H1 (cell line): ENCODE measurements at regions not wholly inside any gene's neighbourhood (a gene's known extent, or its start where the extent isn't known, plus 50 kb on each side); places are given as distances from the start of the nearest gene placed in this dataset.

Experiments used
- CTCF ChIA-PET: fragments of 300-600 bp; sonication (Branson Sonifier 250); formaldehyde crosslinking; loops from one replicate; lab custom pipeline; 2021; ENCODE audit not compliant: partially characterized antibody; lab: Charles Lee
- POLR2A ChIA-PET: fragments of 300-600 bp; sonication (Branson Sonifier 250); formaldehyde crosslinking; loops from one replicate; lab custom pipeline; 2021; ENCODE audit warnings: inconsistent platforms; ENCODE audit not compliant: partially characterized antibody; lab: Charles Lee
- DNase-seq, 2 experiments: peaks; one replicate each; pipeline versions ENCODE4 v3.0.0 to v3.0.0-alpha.2; 2010 to 2022; ENCODE audit warnings: low spot score in 2 of 2, low read depth in 1 of 2, mixed read lengths in 1 of 2
- FAIRE-seq: peaks from 2 replicates; lab custom pipeline; 2011; peaks lifted over from hg19 to GRCh38; lab: Jason Lieb, UNC
- H2AFZ ChIP-seq: 2 replicates; pipeline ENCODE4 v1.8.1; 2012; ENCODE audit warnings: low read length, inconsistent platforms
- H2AK5ac ChIP-seq: 2 replicates; pipeline ENCODE4 v1.6.1; 2013; ENCODE audit warnings: low read depth, low read length
- H2BK120ac ChIP-seq: replicated peaks from 2 replicates; pipeline ENCODE3; 2013; ENCODE audit warnings: low read depth, low read length, inconsistent platforms
- H2BK12ac ChIP-seq: 2 replicates; pipeline ENCODE4 v1.6.1; 2013; ENCODE audit warnings: low read depth, low read length
- H2BK15ac ChIP-seq: 2 replicates; pipeline ENCODE4 v1.6.1; 2013; ENCODE audit warnings: low read length
- H2BK20ac ChIP-seq: 2 replicates; pipeline ENCODE4 v1.6.1; 2013; ENCODE audit warnings: low read length
- H2BK5ac ChIP-seq: 2 replicates; pipeline ENCODE4 v1.6.1; 2013; ENCODE audit warnings: low read depth, low read length
- H3K14ac ChIP-seq: 2 replicates; pipeline ENCODE4 v1.6.1; 2013; ENCODE audit warnings: inconsistent platforms; ENCODE audit not compliant: insufficient read length
- H3K18ac ChIP-seq: 2 replicates; pipeline ENCODE4 v1.6.1; 2013; ENCODE audit warnings: low read length; ENCODE audit errors: extremely low read depth
- H3K23ac ChIP-seq: 2 replicates; pipeline ENCODE4 v1.6.1; 2013; ENCODE audit warnings: inconsistent platforms; ENCODE audit not compliant: insufficient read length
- H3K23me2 ChIP-seq: 2 replicates; pipeline ENCODE4 v1.6.1; 2013; ENCODE audit warnings: low read depth, low read length
- H3K27ac ChIP-seq: 2 replicates; pipeline ENCODE4 v1.6.1; 2011; ENCODE audit warnings: low read depth, low read length, inconsistent platforms
- H3K27me3 ChIP-seq, 4 experiments: replicated peaks in 1 of 4; 1 replicate in 1 of 4; 2 replicates in 3 of 4; pipeline versions ENCODE4 v1.6.1 to v1.8.1; 2011 to 2013; ENCODE audit warnings: low read length in 3 of 4, mild to moderate bottlenecking in 3 of 4, inconsistent platforms in 2 of 4, mixed read lengths in 2 of 4, moderate library complexity in 1 of 4; ENCODE audit not compliant: control insufficient read depth in 3 of 4, insufficient read depth in 3 of 4; ENCODE audit errors: extremely low read depth in 1 of 4
- H3K36me3 ChIP-seq, 4 experiments: 2 replicates each; pipeline versions ENCODE4 v1.6.1 to v1.8.1; 2011 to 2013; ENCODE audit warnings: mild to moderate bottlenecking in 4 of 4, low read length in 3 of 4, moderate library complexity in 2 of 4, control low read depth in 1 of 4, inconsistent platforms in 1 of 4; ENCODE audit not compliant: insufficient read depth in 4 of 4, control insufficient read depth in 2 of 4
- H3K4ac ChIP-seq: replicated peaks from 2 replicates; pipeline ENCODE3; 2013; ENCODE audit warnings: low read length, low read depth, mixed read lengths, inconsistent platforms; ENCODE audit not compliant: insufficient read length
- H3K4me1 ChIP-seq, 4 experiments: replicated peaks in 1 of 4; 1 replicate in 1 of 4; 2 replicates in 3 of 4; pipeline versions ENCODE4 v1.6.1 to v1.8.1; 2011 to 2013; ENCODE audit warnings: low read length in 3 of 4, inconsistent platforms in 2 of 4, mixed read lengths in 1 of 4; ENCODE audit not compliant: insufficient read depth in 4 of 4, control insufficient read depth in 3 of 4
- H3K4me2 ChIP-seq, 2 experiments: 2 replicates each; pipeline versions ENCODE4 v1.6.1 to v1.8.1; 2011 to 2013; ENCODE audit warnings: low read depth in 2 of 2, low read length in 2 of 2, control low read depth in 1 of 2, inconsistent platforms in 1 of 2, mild to moderate bottlenecking in 1 of 2; ENCODE audit not compliant: insufficient read depth in 1 of 2
- H3K4me3 ChIP-seq, 4 experiments: fragments of 200-600, 300-600 bp in 1 of 4; sonication (generic), shearing (Covaris generic), sonication (Bioruptor Twin) in 1 of 4; 2 replicates each; pipeline versions ENCODE4 v1.5.1 to v1.8.1; 2011 to 2016; ENCODE audit warnings: low read length in 4 of 4, low read depth in 3 of 4, control low read depth in 2 of 4, inconsistent platforms in 2 of 4, mild to moderate bottlenecking in 2 of 4, mixed read lengths in 1 of 4, moderate library complexity in 1 of 4; ENCODE audit not compliant: insufficient read depth in 2 of 4; ENCODE audit errors: extremely low read depth in 1 of 4
- H3K56ac ChIP-seq: replicated peaks from 2 replicates; pipeline ENCODE3; 2013; ENCODE audit warnings: low read depth, mild to moderate bottlenecking, mixed read lengths, low read length, inconsistent platforms; ENCODE audit not compliant: insufficient read length
- H3K79me1 ChIP-seq: 2 replicates; pipeline ENCODE4 v1.6.1; 2013; ENCODE audit warnings: low read depth, low read length, control low read depth
- H3K79me2 ChIP-seq, 2 experiments: 2 replicates each; pipeline versions ENCODE4 v1.6.1 to v1.8.1; 2012 to 2013; ENCODE audit warnings: low read length in 2 of 2, mild to moderate bottlenecking in 2 of 2, inconsistent platforms in 1 of 2; ENCODE audit not compliant: insufficient read depth in 2 of 2, control insufficient read depth in 1 of 2
- H3K9ac ChIP-seq, 4 experiments: replicated peaks in 1 of 4; 1 replicate in 1 of 4; 2 replicates in 3 of 4; pipeline versions ENCODE4 v1.6.1 to v1.8.1; 2011 to 2013; ENCODE audit warnings: low read depth in 3 of 4, low read length in 3 of 4, control low read depth in 2 of 4, mild to moderate bottlenecking in 2 of 4, moderate library complexity in 2 of 4, inconsistent platforms in 1 of 4; ENCODE audit errors: extremely low read depth in 1 of 4
- H3K9me3 ChIP-seq, 2 experiments: 2 replicates each; pipeline versions ENCODE4 v1.6.1 to v1.8.1; 2012 to 2013; ENCODE audit warnings: mild to moderate bottlenecking in 2 of 2, moderate library complexity in 2 of 2, control low read depth in 1 of 2, inconsistent platforms in 1 of 2, low read depth in 1 of 2, low read length in 1 of 2, mixed read lengths in 1 of 2; ENCODE audit not compliant: insufficient read depth in 2 of 2
- H4K20me1 ChIP-seq, 2 experiments: replicated peaks in 1 of 2; 2 replicates each; pipeline versions ENCODE3 to v1.8.1; 2011 to 2013; ENCODE audit warnings: inconsistent platforms in 2 of 2, low read length in 2 of 2, mild to moderate bottlenecking in 1 of 2; ENCODE audit not compliant: insufficient read depth in 2 of 2, control insufficient read depth in 1 of 2
- H4K5ac ChIP-seq: 2 replicates; pipeline ENCODE4 v1.6.1; 2013; ENCODE audit warnings: low read length, low read depth, mixed read lengths, inconsistent platforms; ENCODE audit not compliant: insufficient read length
- H4K8ac ChIP-seq: 2 replicates; pipeline ENCODE4 v1.8.0; 2013; ENCODE audit warnings: mild to moderate bottlenecking, moderate library complexity, low read length, inconsistent platforms; ENCODE audit not compliant: insufficient read depth; ENCODE audit errors: extremely low read depth
- H4K91ac ChIP-seq: replicated peaks from 2 replicates; pipeline ENCODE3; 2013; ENCODE audit warnings: low read length, mixed read lengths, inconsistent platforms; ENCODE audit not compliant: insufficient read length
- ATF3 ChIP-seq: IDR thresholded peaks from 2 replicates; pipeline ENCODE4 v1.6.1; 2011; ENCODE audit warnings: low read depth, mild to moderate bottlenecking, low read length; ENCODE audit not compliant: insufficient read depth
- BRCA1 ChIP-seq: IDR thresholded peaks from 2 replicates; pipeline ENCODE4 v1.6.1; 2012; ENCODE audit warnings: low read depth, low read length, improper control_type of control experiment
- CBX5 ChIP-seq: fragments of 300-800, 300-1000 bp; sonication (generic); IDR thresholded peaks from 2 replicates; pipeline ENCODE4 v1.7.1; 2016; ENCODE audit warnings: antibody characterized with exemption, low read length, low read depth
- CHD2 ChIP-seq: IDR thresholded peaks from 2 replicates; pipeline ENCODE4 v1.6.1; 2012; ENCODE audit warnings: low read length, improper control_type of control experiment
- HDAC6 ChIP-seq: IDR thresholded peaks from one replicate; pipeline ENCODE4 v1.7.1; 2012; ENCODE audit warnings: low read depth, mild to moderate bottlenecking, inconsistent platforms, low read length, moderate library complexity
- KDM4A ChIP-seq: IDR thresholded peaks from one replicate; pipeline ENCODE4 v1.7.1; 2012; ENCODE audit warnings: low read depth, mild to moderate bottlenecking, moderate library complexity, low read length, inconsistent platforms; ENCODE audit not compliant: severe bottlenecking
- MAFK ChIP-seq: IDR thresholded peaks from 2 replicates; pipeline ENCODE4 v1.6.1; 2012; ENCODE audit warnings: low read depth, mild to moderate bottlenecking, improper control_type of control experiment, low read length
- POLR2AphosphoS5 ChIP-seq: IDR thresholded peaks from 2 replicates; pipeline ENCODE4 v1.6.1; 2011; ENCODE audit warnings: low read depth, low read length
- SAP30 ChIP-seq: fragments of 300-600 bp; sonication (generic); IDR thresholded peaks from 2 replicates; pipeline ENCODE4 v1.7.1; 2012; ENCODE audit warnings: low read length, moderate library complexity, mild to moderate bottlenecking, inconsistent platforms; ENCODE audit not compliant: insufficient read depth, insufficient replicate concordance
- SIN3A ChIP-seq, 2 experiments: IDR thresholded peaks in 1 of 2; conservative IDR thresholded peaks in 1 of 2; 2 replicates each; pipeline ENCODE4 v1.6.1; 2011 to 2012; ENCODE audit warnings: low read length in 2 of 2, improper control_type of control experiment in 1 of 2, low read depth in 1 of 2, mild to moderate bottlenecking in 1 of 2
- SIRT6 ChIP-seq: IDR thresholded peaks from one replicate; pipeline ENCODE4 v1.7.1; 2012; ENCODE audit warnings: low read length, inconsistent platforms
- SP1 ChIP-seq: IDR thresholded peaks from 2 replicates; pipeline ENCODE4 v1.6.1; 2011; ENCODE audit warnings: low read depth, low read length
- SUZ12 ChIP-seq: fragments of 200-600 bp; sonication (generic); IDR thresholded peaks from 2 replicates; pipeline ENCODE4 v1.6.1; 2012; ENCODE audit warnings: mild to moderate bottlenecking, inconsistent platforms, low read length, moderate library complexity, mixed read lengths
- TAF7 ChIP-seq: optimal IDR thresholded peaks from 2 replicates; pipeline ENCODE3; 2011; ENCODE audit warnings: low read depth, mild to moderate bottlenecking, inconsistent platforms, low read length, moderate library complexity, borderline replicate concordance
- TCF12 ChIP-seq: IDR thresholded peaks from 2 replicates; pipeline ENCODE4 v1.6.1; 2011; ENCODE audit warnings: low read depth, mild to moderate bottlenecking, low read length
- TEAD4 ChIP-seq: IDR thresholded peaks from 2 replicates; pipeline ENCODE4 v1.6.1; 2012; ENCODE audit warnings: low read depth, low read length, inconsistent platforms, mixed read lengths
- WGBS, 2 experiments: shearing (Covaris generic) in 1 of 2; methylation state at CpG; one replicate each; pipeline versions ENCODE4 v1.1.6 to v1.1.7; 2013 to 2015; ENCODE audit warnings: low lambda C conversion rate in 2 of 2, mixed read lengths in 2 of 2, inconsistent platforms in 1 of 2, low coverage in 1 of 2, missing lambda C conversion rate in 1 of 2; ENCODE audit not compliant: insufficient replicate concordance in 2 of 2, insufficient coverage in 1 of 2, insufficient read length in 1 of 2; ENCODE audit errors: extremely low coverage in 1 of 2, missing lambda C conversion rate in 1 of 2; 5-methylcytosine and 5-hydroxymethylcytosine counted together

GRCh38 chr14:65180725-65181025 is 78.4 kb upstream of the MAX start:
- no peak overlapping the region for H3K14ac ChIP-seq
- no peaks in the 10 kb centered on the region for H4K20me1 ChIP-seq
- no peak overlapping the region for H2BK20ac ChIP-seq
- H4K8ac ChIP-seq = no peak overlapping the region
- peaks cover 0 to 8% (median 4%) of the 10 kb centered on the region in 4 experiments; a peak in 2 of 7 replicates for H3K4me1 ChIP-seq
- no peak overlapping the region for H4K5ac ChIP-seq
- TF ChIP-seq SUZ12 (no peak), HDAC6 (no peak), KDM4A (no peak), MAFK (no peak), POLR2AphosphoS5 (no peak), SIRT6 (no peak), BRCA1 (no peak), CBX5 (no peak), TEAD4 (no peak), TCF12 (no peak), SP1 (no peak), SAP30 (no peak), ATF3 (no peak), TAF7 (no peak), CHD2 (no peak), SIN3A (conservative IDR thresholded peaks at IDR 0.05 in 1 of 2, IDR thresholded peaks at IDR 0.05 in 1 of 2; ENCODE audit: low read depth in 1 of 2, low read length in 2 of 2) (no peak)
- WGBS, 2 experiments = 100% methylated on average over 1 of the region's 1 CpG; no CpG with 5 or more reads in 1 of the 2 experiments
- H3K23me2 ChIP-seq = no peaks in the 10 kb centered on the region
- H3K18ac ChIP-seq = no peak overlapping the region
- no peak overlapping the region for H3K23ac ChIP-seq
- H2BK120ac ChIP-seq = no peak overlapping the region
- H2BK15ac ChIP-seq = no peak overlapping the region
- no peaks in the 10 kb centered on the region for H3K79me2 ChIP-seq
- CTCF ChIA-PET = no interaction called here
- H3K4me3 ChIP-seq = no peak overlapping the region
- no peak overlapping the region for H3K27ac ChIP-seq
- H3K27me3 ChIP-seq = no peaks in the 10 kb centered on the region; a peak in 2 of 7 replicates
- FAIRE-seq (no peak), DNase-seq (no peak)
- peaks cover 0 to 3% (median 0%) of the 10 kb centered on the region in 4 experiments; a peak in 2 of 8 replicates for H3K36me3 ChIP-seq
- H3K56ac ChIP-seq = no peak overlapping the region
- no peak overlapping the region for H2BK12ac ChIP-seq
- H3K4ac ChIP-seq = no peak overlapping the region
- H4K91ac ChIP-seq = no peak overlapping the region
- POLR2A ChIA-PET = no interaction called here
- no peak overlapping the region for H2AFZ ChIP-seq
- H3K79me1 ChIP-seq = no peaks in the 10 kb centered on the region
- no peak overlapping the region for H2AK5ac ChIP-seq
- H3K9ac ChIP-seq = no peak overlapping the region
- H3K9me3 ChIP-seq = peaks cover 6 to 7% of the 10 kb centered on the region in 2 experiments; a peak in 1 of 4 replicates
- H3K4me2 ChIP-seq = no peak overlapping the region
- H2BK5ac ChIP-seq = no peak overlapping the region
